ENCODE measurements at regions not wholly inside any gene's neighbourhood (a gene's known extent, or its start where the extent isn't known, plus 50 kb on each side); places are given as distances from the start of the nearest gene placed in this dataset.

DNA sequence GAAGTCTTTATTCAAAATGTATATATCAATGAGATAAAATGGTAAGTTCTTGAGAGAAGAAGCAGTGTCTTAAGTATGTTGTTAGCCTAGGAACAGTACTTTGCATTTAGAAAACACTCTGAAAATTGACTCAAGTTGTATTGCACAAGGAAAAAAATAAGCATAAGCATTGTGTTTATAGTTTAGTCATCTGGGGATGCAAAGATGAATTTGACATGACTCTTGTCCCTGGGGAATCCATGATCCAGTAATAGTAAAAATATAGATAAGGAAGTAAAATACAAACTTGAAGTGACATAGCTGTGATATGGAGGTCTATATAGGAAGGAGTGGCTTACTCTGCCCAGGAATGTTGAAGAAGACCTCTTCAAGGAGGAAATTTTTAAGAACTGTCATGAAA, 185.0 kb upstream of the PTBP2 start:
- no peaks in the 10 kb centered on the region for H3K9me3 ChIP-seq
- no peak for DNase-seq
- H3K36me3 ChIP-seq = no peaks in the 10 kb centered on the region
- H3K4me3 ChIP-seq = no peak overlapping the region
- H3K27ac ChIP-seq = peak overlapping the region in 2 of 4 donors; percentile 36 to 84
- TF ChIP-seq, protein P1, sequence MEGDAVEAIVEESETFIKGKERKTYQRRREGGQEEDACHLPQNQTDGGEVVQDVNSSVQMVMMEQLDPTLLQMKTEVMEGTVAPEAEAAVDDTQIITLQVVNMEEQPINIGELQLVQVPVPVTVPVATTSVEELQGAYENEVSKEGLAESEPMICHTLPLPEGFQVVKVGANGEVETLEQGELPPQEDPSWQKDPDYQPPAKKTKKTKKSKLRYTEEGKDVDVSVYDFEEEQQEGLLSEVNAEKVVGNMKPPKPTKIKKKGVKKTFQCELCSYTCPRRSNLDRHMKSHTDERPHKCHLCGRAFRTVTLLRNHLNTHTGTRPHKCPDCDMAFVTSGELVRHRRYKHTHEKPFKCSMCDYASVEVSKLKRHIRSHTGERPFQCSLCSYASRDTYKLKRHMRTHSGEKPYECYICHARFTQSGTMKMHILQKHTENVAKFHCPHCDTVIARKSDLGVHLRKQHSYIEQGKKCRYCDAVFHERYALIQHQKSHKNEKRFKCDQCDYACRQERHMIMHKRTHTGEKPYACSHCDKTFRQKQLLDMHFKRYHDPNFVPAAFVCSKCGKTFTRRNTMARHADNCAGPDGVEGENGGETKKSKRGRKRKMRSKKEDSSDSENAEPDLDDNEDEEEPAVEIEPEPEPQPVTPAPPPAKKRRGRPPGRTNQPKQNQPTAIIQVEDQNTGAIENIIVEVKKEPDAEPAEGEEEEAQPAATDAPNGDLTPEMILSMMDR (IDR thresholded peaks at IDR 0.05) = no peak
- TF ChIP-seq POLR2A (IDR thresholded peaks at IDR 0.05) = no peak
- H3K27me3 ChIP-seq = no peaks in the 10 kb centered on the region
- peaks cover 0 to 13% (median 8%) of the 10 kb centered on the region in 3 donors for H3K4me1 ChIP-seq
- intact Hi-C loops (cut with DNase I) = no loop called here

DNA sequence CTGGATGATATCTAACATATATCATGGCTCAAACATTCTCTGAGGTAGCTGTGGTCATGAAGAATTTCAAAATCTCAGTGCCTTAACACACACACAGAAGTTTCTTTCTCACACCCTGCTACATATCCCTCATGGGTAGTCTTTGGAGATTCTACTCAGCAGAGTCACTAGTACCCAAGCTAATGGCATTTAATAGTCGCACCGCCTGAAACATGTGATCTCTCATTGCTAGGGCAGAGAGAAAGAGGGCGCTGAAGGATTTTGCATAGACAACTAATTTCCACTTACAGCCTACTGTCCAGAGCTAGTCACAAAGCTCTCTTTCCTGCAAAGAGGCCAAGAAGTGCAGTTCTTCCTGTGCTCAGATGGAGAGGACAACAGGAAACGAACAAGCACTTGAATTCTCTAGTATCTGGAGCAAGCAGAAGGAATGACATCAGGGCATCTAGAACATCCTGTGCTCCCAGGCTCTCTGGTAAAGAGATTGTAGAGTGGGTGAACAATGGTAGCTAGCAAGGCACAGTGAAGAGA, 183.4 kb upstream of the PTBP2 start:
- intact Hi-C loops (cut with DNase I) = no loop called here
- Histone ChIP-seq H3K9me3 (no peaks in the 10 kb centered on the region), H3K4me3 (no peak overlapping the region), H3K27me3 (no peaks in the 10 kb centered on the region), H3K36me3 (no peaks in the 10 kb centered on the region), H3K27ac (peak overlapping the region in 3 of 4 donors; percentile 78 to 84 (median 83)), H3K4me1 (peaks cover 0 to 13% (median 8%) of the 10 kb centered on the region in 3 donors)
- DNase-seq = no peak
- TF ChIP-seq POLR2A (IDR thresholded peaks at IDR 0.05) = no peak
- TF ChIP-seq, protein P1 (IDR thresholded peaks at IDR 0.05) = no peak
- 65 to 80% methylated on average over 1 to 4 of the region's 4 CpGs for WGBS, 2 donors

DNA sequence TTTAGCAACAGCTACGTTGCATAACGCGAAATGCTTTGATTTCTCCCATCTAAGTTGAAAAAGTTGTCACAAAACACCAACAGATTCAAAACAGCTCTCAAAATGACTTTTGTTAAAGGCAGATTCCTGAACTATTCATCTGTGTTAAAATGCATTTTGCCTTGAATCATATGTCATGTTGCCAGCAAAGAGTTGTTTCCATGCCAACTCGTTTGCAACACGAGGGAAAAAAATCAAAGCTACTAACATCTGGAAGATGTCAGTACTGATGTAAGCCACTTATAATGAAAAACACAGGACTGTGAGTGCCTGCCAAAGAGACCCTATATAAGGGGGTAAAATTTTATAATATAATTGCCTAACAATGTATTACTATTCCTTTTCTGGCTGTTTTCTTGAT, 182.7 kb upstream of the PTBP2 start:
- Histone ChIP-seq H3K4me1 (peaks cover 0 to 13% (median 8%) of the 10 kb centered on the region in 3 donors), H3K36me3 (no peaks in the 10 kb centered on the region), H3K27ac (peak overlapping the region in 3 of 4 donors; percentile 78 to 84 (median 83)), H3K9me3 (no peaks in the 10 kb centered on the region), H3K4me3 (peak overlapping the region in 1 of 4 donors; percentile 8), H3K27me3 (no peaks in the 10 kb centered on the region)
- TF ChIP-seq POLR2A (IDR thresholded peaks at IDR 0.05) = no peak
- TF ChIP-seq, protein P1 (IDR thresholded peaks at IDR 0.05) = no peak
- intact Hi-C loops (cut with DNase I) = no loop called here
- no peak for DNase-seq
- WGBS, 2 donors = 29 to 32% methylated on average over 5 of the region's 5 CpGs

DNA sequence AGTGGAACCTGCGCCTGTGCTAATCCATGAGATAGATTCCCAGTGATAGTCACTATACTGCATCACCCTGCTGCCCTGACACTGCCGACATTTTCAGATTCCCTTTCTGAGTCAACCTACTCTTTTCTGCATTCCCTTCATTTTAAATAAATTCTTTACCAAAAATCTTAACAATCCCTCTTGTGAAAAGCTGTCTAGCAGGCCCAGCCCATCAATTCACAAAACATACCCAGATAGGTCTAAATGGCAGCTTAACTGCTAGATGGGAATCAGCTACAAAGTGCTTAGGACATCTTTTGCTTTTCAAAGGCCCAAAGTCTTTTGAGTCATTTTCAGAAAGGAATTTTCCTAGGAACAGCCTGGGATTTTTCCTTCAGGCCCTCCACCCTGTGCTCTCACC, 180.1 kb upstream of the PTBP2 start:
- WGBS, 2 donors = 58 to 88% methylated on average over 2 of the region's 2 CpGs
- Histone ChIP-seq H3K4me1 (peaks cover 0 to 13% (median 8%) of the 10 kb centered on the region in 3 donors), H3K4me3 (no peak overlapping the region), H3K36me3 (no peaks in the 10 kb centered on the region), H3K27me3 (no peaks in the 10 kb centered on the region), H3K27ac (no peak overlapping the region), H3K9me3 (no peaks in the 10 kb centered on the region)
- no peak for DNase-seq
- intact Hi-C loops (cut with DNase I) = no loop called here
- TF ChIP-seq, protein P1 (IDR thresholded peaks at IDR 0.05) = no peak
- TF ChIP-seq POLR2A (IDR thresholded peaks at IDR 0.05) = no peak

DNA sequence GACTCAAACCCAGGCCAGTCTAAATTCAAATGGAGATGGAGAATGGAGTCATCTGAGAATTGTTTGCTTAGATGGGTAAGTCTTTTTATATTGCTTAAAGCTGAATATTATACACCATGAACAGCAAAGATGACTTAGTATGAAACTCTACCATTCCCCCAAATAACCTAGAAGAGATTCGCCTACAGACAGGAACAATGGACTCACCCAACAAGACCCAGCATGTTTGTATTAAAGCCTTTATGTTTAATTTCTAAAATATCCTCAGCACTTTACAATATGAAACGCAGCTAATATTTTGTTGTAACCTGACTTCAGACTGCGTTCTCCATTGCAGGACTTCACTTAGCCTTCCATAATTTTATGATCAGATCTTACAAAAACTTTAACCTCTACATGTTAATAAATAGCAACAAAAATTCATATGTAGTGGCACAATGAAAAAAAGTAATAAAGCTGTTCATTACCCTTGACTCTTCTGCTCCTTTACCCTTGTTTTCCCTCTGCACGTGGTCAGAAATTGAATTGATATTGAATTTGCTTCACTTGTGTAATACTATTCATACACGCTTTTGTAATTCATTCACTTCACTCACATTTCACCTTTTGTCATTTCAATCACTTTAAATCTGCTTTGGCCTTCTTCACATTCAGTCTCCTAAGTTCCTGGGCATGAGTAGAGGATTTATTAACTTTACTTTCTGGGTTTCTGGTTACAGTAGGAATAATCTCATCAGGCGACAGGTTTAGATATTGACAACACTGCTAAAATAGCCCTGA, 177.3 kb upstream of the PTBP2 start:
- Histone ChIP-seq H3K4me1 (no peaks in the 10 kb centered on the region), H3K4me3 (no peak overlapping the region), H3K9me3 (no peaks in the 10 kb centered on the region), H3K36me3 (no peaks in the 10 kb centered on the region), H3K27ac (no peak overlapping the region), H3K27me3 (no peaks in the 10 kb centered on the region)
- 80 to 81% methylated on average over 6 of the region's 6 CpGs for WGBS, 2 donors
- intact Hi-C loops (cut with DNase I) = no loop called here
- DNase-seq = no peak
- TF ChIP-seq POLR2A (IDR thresholded peaks at IDR 0.05) = no peak
- TF ChIP-seq, protein P1 (IDR thresholded peaks at IDR 0.05) = no peak
